ENCODE measurements at regions not wholly inside any gene's neighbourhood (a gene's known extent, or its start where the extent isn't known, plus 50 kb on each side); places are given as distances from the start of the nearest gene placed in this dataset.
"Not testable (repeated sequence)": the region's sequence is repeated elsewhere in the genome, so short reads cannot be mapped to it uniquely, and the experiment has no call there.

- no peak for DNase-seq
Measured at GRCh38 chr10:3401491-3401938, 228.9 kb upstream of the PITRM1 start.

GRCh38 chr10:3400348-3400747 is 227.8 kb upstream of the PITRM1 start:
- no peak for DNase-seq

- no peak for DNase-seq
Measured at GRCh38 chr10:3399756-3400155, 227.2 kb upstream of the PITRM1 start.

- DNase-seq = no peak
Measured at GRCh38 chr10:3398825-3399646, 226.5 kb upstream of the PITRM1 start.

- no peak for DNase-seq
Measured at GRCh38 chr10:3397846-3398245, 225.3 kb upstream of the PITRM1 start.

GRCh38 chr10:3397231-3397630 is 224.6 kb upstream of the PITRM1 start:
- no peak for DNase-seq

GRCh38 chr10:3396116-3396515 is 223.5 kb upstream of the PITRM1 start:
- no peak for DNase-seq

- no peak for DNase-seq
Measured at GRCh38 chr10:3395458-3395861, 222.9 kb upstream of the PITRM1 start.

- no peak for DNase-seq
Measured at GRCh38 chr10:3395041-3395440, 222.5 kb upstream of the PITRM1 start.

GRCh38 chr10:3393958-3394357 is 221.4 kb upstream of the PITRM1 start:
- DNase-seq = no peak

- DNase-seq = no peak
Measured at GRCh38 chr10:3391657-3392056, 219.1 kb upstream of the PITRM1 start.

GRCh38 chr10:3389130-3389529 is 216.5 kb upstream of the PITRM1 start:
- no peak for DNase-seq

GRCh38 chr10:3385487-3385886 is 212.9 kb upstream of the PITRM1 start:
- DNase-seq = no peak

- no peak for DNase-seq
Measured at GRCh38 chr10:3382092-3382491, 209.5 kb upstream of the PITRM1 start.

GRCh38 chr10:3380406-3381050 is 207.9 kb upstream of the PITRM1 start:
- no peak for DNase-seq

- DNase-seq = no peak
Measured at GRCh38 chr10:3376631-3377030, 204.0 kb upstream of the PITRM1 start.

GRCh38 chr10:3375505-3375904 is 202.9 kb upstream of the PITRM1 start:
- DNase-seq = no peak

GRCh38 chr10:3374914-3375313 is 202.3 kb upstream of the PITRM1 start:
- no peak for DNase-seq

- not testable (repeated sequence) for DNase-seq
Measured at GRCh38 chr10:3373374-3374027, 200.9 kb upstream of the PITRM1 start.

- DNase-seq = no peak
Measured at GRCh38 chr10:3372281-3372680, 199.7 kb upstream of the PITRM1 start.

- DNase-seq = not testable (repeated sequence)
Measured at GRCh38 chr10:3371624-3372023, 199.0 kb upstream of the PITRM1 start.

GRCh38 chr10:3366735-3367405 is 194.3 kb upstream of the PITRM1 start:
- no peak for DNase-seq

GRCh38 chr10:3366043-3366442 is 193.5 kb upstream of the PITRM1 start:
- DNase-seq = no peak

All from NCI-H1417 treated with DMSO at 0.1 percent for 48 hours (cell line).